ENCODE measurements at regions not wholly inside any gene's neighbourhood (a gene's known extent, or its start where the extent isn't known, plus 50 kb on each side); places are given as distances from the start of the nearest gene placed in this dataset.

GRCh38 chr6:9420316-9421015 lies 985.1 kb upstream of the SLC35B3 start:
- H3K36me3 ChIP-seq: no peaks in the 10 kb centered on the region
- no peaks in the 10 kb centered on the region for H3K27me3 ChIP-seq
- no peaks in the 10 kb centered on the region for H3K4me1 ChIP-seq
- no peak for DNase-seq (ENCODE audit: extremely low spot score in 2 of 2)
- no peak overlapping the region for H3K27ac ChIP-seq
- no peaks in the 10 kb centered on the region for H3K9me3 ChIP-seq
- TF ChIP-seq CTCF (IDR thresholded peaks at IDR 0.05): no peak
- TF ChIP-seq POLR2AphosphoS5 (IDR thresholded peaks at IDR 0.05; ENCODE audit: insufficient read depth in 1 of 2, low read depth in 1 of 2): no peak
- TF ChIP-seq POLR2A (IDR thresholded peaks at IDR 0.05): no peak
- intact Hi-C loops (cut with DNase I): no loop called here
- no peak overlapping the region for H3K4me3 ChIP-seq

GRCh38 chr6:9417400-9417799 lies 982.1 kb upstream of the SLC35B3 start:
- H3K27ac ChIP-seq: no peak overlapping the region
- no peak for TF ChIP-seq POLR2AphosphoS5 (IDR thresholded peaks at IDR 0.05; ENCODE audit: insufficient read depth in 1 of 2, low read depth in 1 of 2)
- TF ChIP-seq CTCF (IDR thresholded peaks at IDR 0.05): no peak
- no peak for TF ChIP-seq POLR2A (IDR thresholded peaks at IDR 0.05)

GRCh38 chr6:9412951-9413559 lies 977.7 kb upstream of the SLC35B3 start:
- H3K27ac ChIP-seq: no peak overlapping the region
- no peak overlapping the region for H3K4me3 ChIP-seq
- H3K9me3 ChIP-seq: no peaks in the 10 kb centered on the region
- no peak for TF ChIP-seq POLR2A (IDR thresholded peaks at IDR 0.05)
- no peak for TF ChIP-seq POLR2AphosphoS5 (IDR thresholded peaks at IDR 0.05; ENCODE audit: insufficient read depth in 1 of 2, low read depth in 1 of 2)
- TF ChIP-seq CTCF (IDR thresholded peaks at IDR 0.05): no peak
- no peak for DNase-seq (ENCODE audit: extremely low spot score in 2 of 2)
- H3K4me1 ChIP-seq: no peaks in the 10 kb centered on the region
- intact Hi-C loops (cut with DNase I): no loop called here
- no peaks in the 10 kb centered on the region for H3K36me3 ChIP-seq
- H3K27me3 ChIP-seq: no peaks in the 10 kb centered on the region

More at GRCh38 chr6:9417400-9417799, 982.1 kb upstream of the SLC35B3 start:
- intact Hi-C loops (cut with DNase I): no loop called here
- Histone ChIP-seq H3K36me3 (no peaks in the 10 kb centered on the region), H3K4me3 (no peak overlapping the region), H3K9me3 (no peaks in the 10 kb centered on the region), H3K27me3 (no peaks in the 10 kb centered on the region), H3K4me1 (no peaks in the 10 kb centered on the region)
- no peak for DNase-seq (ENCODE audit: extremely low spot score in 2 of 2)

- Histone ChIP-seq H3K4me1 (no peaks in the 10 kb centered on the region), H3K27me3 (no peaks in the 10 kb centered on the region), H3K4me3 (no peak overlapping the region), H3K36me3 (no peaks in the 10 kb centered on the region), H3K27ac (no peak overlapping the region), H3K9me3 (no peaks in the 10 kb centered on the region)
- intact Hi-C loops (cut with DNase I): no loop called here
- TF ChIP-seq CTCF (IDR thresholded peaks at IDR 0.05): no peak
- no peak for TF ChIP-seq POLR2AphosphoS5 (IDR thresholded peaks at IDR 0.05; ENCODE audit: insufficient read depth in 1 of 2, low read depth in 1 of 2)
- no peak for TF ChIP-seq POLR2A (IDR thresholded peaks at IDR 0.05)
- DNase-seq (ENCODE audit: extremely low spot score in 2 of 2): no peak
Measured at GRCh38 chr6:9409126-9409525, 973.8 kb upstream of the SLC35B3 start.

Data from vagina (tissue), 2 donors.